BJ (cell line): ENCODE measurements at regions not wholly inside any gene's neighbourhood (a gene's known extent, or its start where the extent isn't known, plus 50 kb on each side); places are given as distances from the start of the nearest gene placed in this dataset.

Experiments used
- CTCF ChIA-PET: fragments of 350-600 bp; formaldehyde crosslinking; extraction: SDS; loops from one replicate; lab custom pipeline; 2021; ENCODE audit warnings: antibody characterized with exemption, inconsistent platforms; lab: Yijun Ruan, JAX
- POLR2A ChIA-PET: fragments of 300-600 bp; sonication (Branson Sonifier 250); formaldehyde crosslinking; extraction: SDS; loops from one replicate; lab custom pipeline; 2021; ENCODE audit warnings: antibody characterized with exemption; lab: Charles Lee
- DNase-seq: peaks from one replicate; pipeline ENCODE4 v3.0.0-alpha.2; 2011; ENCODE audit warnings: low read depth
- H3K27me3 ChIP-seq: 2 replicates; pipeline ENCODE4 v1.6.0; 2011; ENCODE audit warnings: low read length; ENCODE audit not compliant: control insufficient read depth, insufficient read depth
- H3K36me3 ChIP-seq: 2 replicates; pipeline ENCODE4 v1.5.1; 2011; ENCODE audit warnings: low read length; ENCODE audit not compliant: control insufficient read depth, insufficient read depth
- H3K4me3 ChIP-seq: 2 replicates; pipeline ENCODE4 v1.5.1; 2011; ENCODE audit warnings: low read depth, mild to moderate bottlenecking, control low read depth, low read length
- TF ChIP-seq, protein P1 (sequence below): IDR thresholded peaks from 2 replicates; pipeline ENCODE4 v1.5.1; 2011; ENCODE audit warnings: low read depth, mild to moderate bottlenecking, control low read depth, inconsistent platforms, low read length, moderate library complexity; ENCODE audit not compliant: insufficient read depth

DNA sequence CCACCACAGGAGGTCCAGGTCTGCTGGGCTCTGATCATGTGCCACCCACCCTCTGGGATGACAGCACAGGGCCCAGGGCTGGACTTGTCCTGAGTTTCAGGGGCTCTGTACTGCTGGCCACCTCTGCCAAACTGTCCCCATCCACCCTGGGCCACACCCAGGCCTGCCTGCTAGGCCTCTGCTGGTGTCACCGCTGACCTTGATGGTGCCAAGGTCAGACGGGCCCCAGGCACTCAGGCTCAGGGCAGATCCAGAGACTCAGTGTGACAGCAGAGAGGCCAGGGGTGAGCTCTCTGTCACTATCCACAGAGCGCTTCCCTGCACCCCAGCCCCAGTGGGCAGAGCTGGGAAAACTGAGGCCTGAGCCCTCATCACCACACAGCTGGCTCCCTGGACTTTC lies 75.6 kb downstream of the RMI2 start:
- H3K4me3 ChIP-seq = no peak overlapping the region
- H3K36me3 ChIP-seq = no peaks in the 10 kb centered on the region
- no peak for DNase-seq
- no peaks in the 10 kb centered on the region for H3K27me3 ChIP-seq
- TF ChIP-seq, protein P1, sequence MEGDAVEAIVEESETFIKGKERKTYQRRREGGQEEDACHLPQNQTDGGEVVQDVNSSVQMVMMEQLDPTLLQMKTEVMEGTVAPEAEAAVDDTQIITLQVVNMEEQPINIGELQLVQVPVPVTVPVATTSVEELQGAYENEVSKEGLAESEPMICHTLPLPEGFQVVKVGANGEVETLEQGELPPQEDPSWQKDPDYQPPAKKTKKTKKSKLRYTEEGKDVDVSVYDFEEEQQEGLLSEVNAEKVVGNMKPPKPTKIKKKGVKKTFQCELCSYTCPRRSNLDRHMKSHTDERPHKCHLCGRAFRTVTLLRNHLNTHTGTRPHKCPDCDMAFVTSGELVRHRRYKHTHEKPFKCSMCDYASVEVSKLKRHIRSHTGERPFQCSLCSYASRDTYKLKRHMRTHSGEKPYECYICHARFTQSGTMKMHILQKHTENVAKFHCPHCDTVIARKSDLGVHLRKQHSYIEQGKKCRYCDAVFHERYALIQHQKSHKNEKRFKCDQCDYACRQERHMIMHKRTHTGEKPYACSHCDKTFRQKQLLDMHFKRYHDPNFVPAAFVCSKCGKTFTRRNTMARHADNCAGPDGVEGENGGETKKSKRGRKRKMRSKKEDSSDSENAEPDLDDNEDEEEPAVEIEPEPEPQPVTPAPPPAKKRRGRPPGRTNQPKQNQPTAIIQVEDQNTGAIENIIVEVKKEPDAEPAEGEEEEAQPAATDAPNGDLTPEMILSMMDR = no peak
- POLR2A ChIA-PET = interaction anchor here (0.6 kb wide), 1 partner anchor 8 kb away, joined by 4 read pairs; no protein-coding TSS in a partner anchor
- CTCF ChIA-PET = interaction anchor here (0.6 kb wide), 3 partner anchors 69 to 131 kb away, joined by 3 to 4 read pairs (median 3); no protein-coding TSS in a partner anchor

DNA sequence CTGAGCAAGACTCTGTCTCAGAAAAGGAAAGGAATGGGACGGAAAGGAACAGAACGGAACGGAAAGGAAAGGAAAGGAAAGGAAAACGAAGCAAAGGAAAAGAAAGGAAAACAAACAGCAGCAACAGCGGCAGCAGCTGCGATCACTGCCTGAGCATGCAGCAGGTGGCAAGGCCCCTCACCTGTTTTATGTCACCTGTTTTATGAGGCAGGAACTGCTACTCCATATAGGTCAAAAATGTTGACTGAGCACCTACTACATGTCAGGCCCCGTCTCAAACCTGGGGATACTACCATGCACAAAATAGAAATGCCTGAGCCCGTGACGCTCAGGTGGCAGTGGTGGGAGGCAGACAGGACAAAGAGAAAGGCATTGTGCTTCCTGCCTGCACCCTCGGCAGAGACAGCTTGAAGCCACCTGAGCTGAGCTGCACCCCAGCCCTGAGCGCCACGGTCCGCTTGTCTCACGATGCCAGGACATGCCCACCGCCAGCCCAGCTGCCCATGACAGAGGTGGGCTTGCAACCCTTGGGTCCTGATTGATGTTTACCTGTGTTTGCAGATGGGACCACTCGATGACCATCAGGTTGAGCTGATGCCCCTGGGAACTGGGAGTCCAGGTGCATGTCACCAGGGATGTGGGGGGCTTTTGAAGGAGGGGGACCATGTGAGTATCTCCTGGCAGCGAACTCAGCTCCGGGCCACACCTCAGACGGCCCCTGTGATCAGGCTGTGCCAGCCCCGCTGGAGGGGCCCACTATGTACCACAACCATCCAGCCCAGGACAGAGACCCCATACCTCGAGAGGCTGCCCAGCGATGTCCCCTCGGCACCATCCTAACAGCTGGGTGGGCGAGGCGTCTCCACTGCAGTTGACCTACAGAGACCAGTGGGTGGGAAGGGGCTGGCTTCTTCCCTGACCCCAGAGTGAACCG lies 77.4 kb downstream of the RMI2 start:
- Histone ChIP-seq H3K4me3 (no peak overlapping the region), H3K27me3 (no peaks in the 10 kb centered on the region), H3K36me3 (no peaks in the 10 kb centered on the region)
- CTCF ChIA-PET = interaction anchor here (1.0 to 1.6 kb wide), 2 partner anchors 15 to 31 kb away, joined by 3 to 4 read pairs; no protein-coding TSS in a partner anchor
- POLR2A ChIA-PET = no interaction called here
- no peak for DNase-seq
- TF ChIP-seq, protein P1 = no peak

DNA sequence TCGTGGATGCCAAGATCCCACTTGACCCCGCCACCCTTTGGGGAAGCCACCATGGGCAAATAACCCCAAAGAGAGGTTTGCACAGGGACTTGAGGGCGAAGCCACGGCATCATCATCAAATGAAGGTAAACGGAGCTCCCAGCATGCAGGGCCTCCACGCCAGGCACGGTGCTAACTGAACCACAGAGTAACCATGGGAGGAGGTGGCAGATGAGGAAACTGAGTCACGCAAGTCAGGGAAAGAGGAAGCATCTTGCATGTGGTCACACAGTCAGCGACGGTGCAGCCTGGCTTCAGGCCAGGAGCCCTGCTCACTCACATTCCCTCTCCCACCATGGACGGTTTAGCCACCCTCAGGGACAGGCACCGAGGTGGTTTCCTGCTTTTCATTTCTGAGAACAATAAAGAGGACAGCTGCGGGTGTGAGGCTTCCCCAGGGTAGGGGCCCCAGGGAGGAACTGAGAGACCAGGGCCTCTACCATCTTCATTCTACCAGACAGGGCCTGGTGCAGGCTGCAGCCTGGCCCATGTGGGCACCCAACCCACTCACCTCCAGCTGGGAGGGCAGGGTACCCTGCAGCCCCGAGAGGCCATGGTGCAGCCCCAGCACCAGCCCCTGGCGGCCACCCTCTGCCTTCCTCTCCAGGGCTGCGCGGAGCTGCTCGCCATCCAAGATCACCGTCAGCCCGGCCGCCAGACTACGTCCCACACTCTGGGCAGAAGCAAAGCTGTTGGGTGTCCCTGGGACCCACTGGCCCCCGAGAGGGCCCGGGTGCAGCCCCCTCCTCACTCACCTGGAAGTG lies 78.3 kb downstream of the RMI2 start:
- CTCF ChIA-PET = interaction anchor here (1.0 to 1.6 kb wide), 2 partner anchors 16 to 30 kb away, joined by 3 to 4 read pairs; no protein-coding TSS in a partner anchor

DNA sequence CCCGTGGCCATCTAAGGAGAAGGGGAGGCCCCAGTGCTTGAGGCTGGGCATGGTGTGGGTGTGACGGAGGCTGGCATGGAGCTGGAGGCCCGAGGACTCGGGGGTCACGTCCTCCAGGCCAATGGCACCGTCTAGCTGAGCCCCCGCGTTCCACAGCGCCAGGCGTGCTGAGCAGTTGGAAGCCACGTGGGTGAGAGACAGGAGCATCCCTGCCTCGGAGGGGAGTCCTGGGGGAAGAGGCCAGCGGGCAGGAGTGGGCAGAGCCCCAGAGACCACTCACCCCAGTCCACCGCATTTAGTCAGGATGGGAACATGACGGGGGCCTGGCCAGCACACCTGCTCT lies 78.8 kb downstream of the RMI2 start:
- CTCF ChIA-PET = no interaction called here
- POLR2A ChIA-PET = no interaction called here

More for the DNA sequence above, 78.3 kb downstream of the RMI2 start:
- TF ChIP-seq, protein P1 = no peak
- no peaks in the 10 kb centered on the region for H3K27me3 ChIP-seq
- POLR2A ChIA-PET = no interaction called here
- no peak overlapping the region for H3K4me3 ChIP-seq
- no peak for DNase-seq
- H3K36me3 ChIP-seq = no peaks in the 10 kb centered on the region

More for the DNA sequence above, 78.8 kb downstream of the RMI2 start:
- H3K4me3 ChIP-seq = no peak overlapping the region
- no peak for DNase-seq
- no peaks in the 10 kb centered on the region for H3K36me3 ChIP-seq
- no peaks in the 10 kb centered on the region for H3K27me3 ChIP-seq
- TF ChIP-seq, protein P1 = no peak
